Activated CD4-positive, alpha-beta memory T cell treated with anti-CD3 and anti-CD28 coated beads, Interleukin-2, amount 10 ng/mL, durations not matched to agents 7 days and 5 days (primary cell): ENCODE measurements at regions not wholly inside any gene's neighbourhood (a gene's known extent, or its start where the extent isn't known, plus 50 kb on each side); places are given as distances from the start of the nearest gene placed in this dataset.

Experiments used
- CTCF ChIA-PET: fragments of 350-600 bp; sonication (Branson Sonifier 250); formaldehyde crosslinking; loops from one replicate; lab custom pipeline; 2021; ENCODE audit warnings: antibody characterized with exemption, inconsistent platforms; lab: Charles Lee
- POLR2A ChIA-PET: fragments of 350-600 bp; sonication (Branson Sonifier 250); formaldehyde crosslinking; loops from one replicate; lab custom pipeline; 2021; ENCODE audit warnings: antibody characterized with exemption; lab: Charles Lee
- DNase-seq: peaks from one replicate; pipeline ENCODE4 v3.0.0-alpha.2; 2020
- H3K27ac Mint-ChIP-seq: one replicate; pipeline ENCODE4 v1.8.0; 2021; ENCODE audit warnings: mild to moderate bottlenecking, mixed read lengths
- H3K27me3 Mint-ChIP-seq: one replicate; pipeline ENCODE4 v1.8.0; 2021; ENCODE audit warnings: mixed read lengths
- H3K36me3 Mint-ChIP-seq: one replicate; pipeline ENCODE4 v1.8.0; 2021; ENCODE audit warnings: low read depth, mixed read lengths
- H3K4me1 Mint-ChIP-seq: one replicate; pipeline ENCODE4 v1.8.0; 2021; ENCODE audit warnings: mixed read lengths
- H3K4me3 Mint-ChIP-seq: one replicate; pipeline ENCODE4 v1.8.0; 2021; ENCODE audit warnings: mild to moderate bottlenecking, mixed read lengths
- H3K9me3 Mint-ChIP-seq: one replicate; pipeline ENCODE4 v1.8.0; 2021; ENCODE audit warnings: mixed read lengths

- H3K36me3 Mint-ChIP-seq = no peaks in the 10 kb centered on the region
- no peak for DNase-seq
- POLR2A ChIA-PET = no interaction called here
- H3K4me3 Mint-ChIP-seq = no peak overlapping the region
- CTCF ChIA-PET = no interaction called here
- H3K4me1 Mint-ChIP-seq = no peaks in the 10 kb centered on the region
- no peak overlapping the region for H3K27ac Mint-ChIP-seq
- H3K27me3 Mint-ChIP-seq = no peaks in the 10 kb centered on the region
- peaks cover 14% of the 10 kb centered on the region for H3K9me3 Mint-ChIP-seq
These were observed 1561.4 kb downstream of the MAT2B start for GRCh38 chr5:165066751-165067385.

- no peaks in the 10 kb centered on the region for H3K4me1 Mint-ChIP-seq
- no peaks in the 10 kb centered on the region for H3K27me3 Mint-ChIP-seq
- no peak overlapping the region for H3K27ac Mint-ChIP-seq
- ChIA-PET CTCF (no interaction called here), POLR2A (no interaction called here)
- H3K36me3 Mint-ChIP-seq = no peaks in the 10 kb centered on the region
- peaks cover 15% of the 10 kb centered on the region for H3K9me3 Mint-ChIP-seq
- H3K4me3 Mint-ChIP-seq = no peak overlapping the region
- no peak for DNase-seq
These were observed 1571.3 kb downstream of the MAT2B start for GRCh38 chr5:165076686-165077085.

- Mint-ChIP-seq H3K27me3 (no peaks in the 10 kb centered on the region), H3K4me1 (no peaks in the 10 kb centered on the region), H3K4me3 (no peak overlapping the region), H3K27ac (no peak overlapping the region), H3K36me3 (no peaks in the 10 kb centered on the region), H3K9me3 (no peaks in the 10 kb centered on the region)
- DNase-seq = no peak
- ChIA-PET CTCF (no interaction called here), POLR2A (no interaction called here)
These were observed 1574.0 kb downstream of the MAT2B start for GRCh38 chr5:165079389-165079788.

GRCh38 chr5:165083394-165083793, 1578.0 kb downstream of the MAT2B start:
- Mint-ChIP-seq H3K4me1 (no peaks in the 10 kb centered on the region), H3K36me3 (no peaks in the 10 kb centered on the region), H3K9me3 (peaks cover 2% of the 10 kb centered on the region), H3K27me3 (no peaks in the 10 kb centered on the region), H3K27ac (no peak overlapping the region), H3K4me3 (no peak overlapping the region)
- ChIA-PET POLR2A (no interaction called here), CTCF (no interaction called here)
- no peak for DNase-seq

- no peaks in the 10 kb centered on the region for H3K4me1 Mint-ChIP-seq
- H3K36me3 Mint-ChIP-seq = no peaks in the 10 kb centered on the region
- CTCF ChIA-PET = no interaction called here
- no peak overlapping the region for H3K4me3 Mint-ChIP-seq
- no peaks in the 10 kb centered on the region for H3K27me3 Mint-ChIP-seq
- no peak for DNase-seq
- H3K9me3 Mint-ChIP-seq = peaks cover 2% of the 10 kb centered on the region
- POLR2A ChIA-PET = no interaction called here
- no peak overlapping the region for H3K27ac Mint-ChIP-seq
These were observed 1581.0 kb downstream of the MAT2B start for GRCh38 chr5:165086465-165086864.

- H3K4me3 Mint-ChIP-seq = no peak overlapping the region
- no peak overlapping the region for H3K27ac Mint-ChIP-seq
- H3K27me3 Mint-ChIP-seq = no peaks in the 10 kb centered on the region
- no peaks in the 10 kb centered on the region for H3K36me3 Mint-ChIP-seq
- CTCF ChIA-PET = no interaction called here
- H3K4me1 Mint-ChIP-seq = no peaks in the 10 kb centered on the region
- no peak for DNase-seq
- H3K9me3 Mint-ChIP-seq = peaks cover 13% of the 10 kb centered on the region
- POLR2A ChIA-PET = no interaction called here
These were observed 1589.4 kb downstream of the MAT2B start for GRCh38 chr5:165094782-165095181.

- Mint-ChIP-seq H3K4me1 (no peaks in the 10 kb centered on the region), H3K27ac (no peak overlapping the region), H3K9me3 (peaks cover 20% of the 10 kb centered on the region), H3K4me3 (no peak overlapping the region), H3K36me3 (no peaks in the 10 kb centered on the region), H3K27me3 (no peaks in the 10 kb centered on the region)
- DNase-seq = no peak
- POLR2A ChIA-PET = no interaction called here
- CTCF ChIA-PET = no interaction called here
These were observed 1596.3 kb downstream of the MAT2B start for GRCh38 chr5:165101709-165102108.

GRCh38 chr5:165104611-165105010, 1599.2 kb downstream of the MAT2B start:
- Mint-ChIP-seq H3K36me3 (no peaks in the 10 kb centered on the region), H3K27ac (no peak overlapping the region), H3K4me1 (no peaks in the 10 kb centered on the region), H3K9me3 (peaks cover 10% of the 10 kb centered on the region), H3K27me3 (no peaks in the 10 kb centered on the region), H3K4me3 (no peak overlapping the region)
- ChIA-PET POLR2A (no interaction called here), CTCF (no interaction called here)
- DNase-seq = no peak

GRCh38 chr5:165108809-165109208, 1603.4 kb downstream of the MAT2B start:
- Mint-ChIP-seq H3K4me3 (no peak overlapping the region), H3K27ac (no peak overlapping the region), H3K36me3 (no peaks in the 10 kb centered on the region), H3K9me3 (peaks cover 9% of the 10 kb centered on the region), H3K27me3 (no peaks in the 10 kb centered on the region), H3K4me1 (no peaks in the 10 kb centered on the region)
- no peak for DNase-seq
- CTCF ChIA-PET = no interaction called here
- POLR2A ChIA-PET = no interaction called here

- DNase-seq = no peak
- Mint-ChIP-seq H3K9me3 (peaks cover 2% of the 10 kb centered on the region), H3K36me3 (no peaks in the 10 kb centered on the region), H3K4me1 (no peaks in the 10 kb centered on the region), H3K27ac (no peak overlapping the region), H3K27me3 (no peaks in the 10 kb centered on the region), H3K4me3 (no peak overlapping the region)
- POLR2A ChIA-PET = no interaction called here
- CTCF ChIA-PET = no interaction called here
These were observed 1613.8 kb downstream of the MAT2B start for GRCh38 chr5:165119175-165119574.

GRCh38 chr5:165126598-165126997, 1621.2 kb downstream of the MAT2B start:
- CTCF ChIA-PET = no interaction called here
- DNase-seq = no peak
- peaks cover 2% of the 10 kb centered on the region for H3K9me3 Mint-ChIP-seq
- H3K27ac Mint-ChIP-seq = no peak overlapping the region
- POLR2A ChIA-PET = no interaction called here
- no peaks in the 10 kb centered on the region for H3K36me3 Mint-ChIP-seq
- H3K4me1 Mint-ChIP-seq = no peaks in the 10 kb centered on the region
- no peak overlapping the region for H3K4me3 Mint-ChIP-seq
- H3K27me3 Mint-ChIP-seq = no peaks in the 10 kb centered on the region

- Mint-ChIP-seq H3K9me3 (peaks cover 2% of the 10 kb centered on the region), H3K27me3 (no peaks in the 10 kb centered on the region), H3K36me3 (no peaks in the 10 kb centered on the region), H3K27ac (no peak overlapping the region), H3K4me3 (no peak overlapping the region), H3K4me1 (no peaks in the 10 kb centered on the region)
- DNase-seq = no peak
- POLR2A ChIA-PET = no interaction called here
- CTCF ChIA-PET = no interaction called here
These were observed 1622.5 kb downstream of the MAT2B start for GRCh38 chr5:165127941-165128340.

- Mint-ChIP-seq H3K4me1 (no peaks in the 10 kb centered on the region), H3K9me3 (peaks cover 6% of the 10 kb centered on the region), H3K4me3 (no peak overlapping the region), H3K36me3 (no peaks in the 10 kb centered on the region), H3K27me3 (no peaks in the 10 kb centered on the region), H3K27ac (no peak overlapping the region)
- POLR2A ChIA-PET = no interaction called here
- no peak for DNase-seq
- CTCF ChIA-PET = no interaction called here
These were observed 1625.2 kb downstream of the MAT2B start for GRCh38 chr5:165130656-165131055.

- CTCF ChIA-PET = no interaction called here
- no peaks in the 10 kb centered on the region for H3K27me3 Mint-ChIP-seq
- no peak overlapping the region for H3K27ac Mint-ChIP-seq
- no peak for DNase-seq
- no peaks in the 10 kb centered on the region for H3K36me3 Mint-ChIP-seq
- H3K9me3 Mint-ChIP-seq = peaks cover 10% of the 10 kb centered on the region
- no peak overlapping the region for H3K4me3 Mint-ChIP-seq
- H3K4me1 Mint-ChIP-seq = no peaks in the 10 kb centered on the region
- POLR2A ChIA-PET = no interaction called here
These were observed 1628.7 kb downstream of the MAT2B start for GRCh38 chr5:165134155-165134554.
